ENCODE measurements at regions not wholly inside any gene's neighbourhood (a gene's known extent, or its start where the extent isn't known, plus 50 kb on each side); places are given as distances from the start of the nearest gene placed in this dataset.

- H3K9me3 ChIP-seq (replicated peaks), result 0 out of 2 replicates have a peak, but pooled peaks cover 3% of the 10 kb centered on the region
- DNase-seq (ENCODE audit: low read depth in 1 of 2, low spot score in 2 of 2), result no peak
- H3K27ac ChIP-seq, result no peak overlapping the region
- no peaks in the 10 kb centered on the region for H3K4me1 ChIP-seq (replicated peaks)
- H3K36me3 ChIP-seq, result no peaks in the 10 kb centered on the region
- no peak overlapping the region for H3K4me3 ChIP-seq
- H3K27me3 ChIP-seq (replicated peaks), result no peaks in the 10 kb centered on the region
These were observed 1128.0 kb downstream of the AACS start for GRCh38 chr12:126193190-126193589.

- H3K4me3 ChIP-seq, result no peak overlapping the region
These were observed 1131.0 kb downstream of the AACS start for GRCh38 chr12:126196263-126196662.

GRCh38 chr12:126198516-126198915 is 1133.3 kb downstream of the AACS start:
- Histone ChIP-seq H3K36me3 (no peaks in the 10 kb centered on the region), H3K9me3 (replicated peaks) (no peaks in the 10 kb centered on the region), H3K4me1 (replicated peaks) (no peaks in the 10 kb centered on the region), H3K4me3 (no peak overlapping the region), H3K27ac (no peak overlapping the region), H3K27me3 (replicated peaks) (no peaks in the 10 kb centered on the region)
- DNase-seq (ENCODE audit: low read depth in 1 of 2, low spot score in 2 of 2), result no peak

More at GRCh38 chr12:126196263-126196662, 1131.0 kb downstream of the AACS start:
- 0 out of 2 replicates have a peak, but pooled peaks cover 3% of the 10 kb centered on the region for H3K9me3 ChIP-seq (replicated peaks)
- DNase-seq (ENCODE audit: low read depth in 1 of 2, low spot score in 2 of 2), result no peak
- H3K27ac ChIP-seq, result no peak overlapping the region
- H3K27me3 ChIP-seq (replicated peaks), result no peaks in the 10 kb centered on the region
- no peaks in the 10 kb centered on the region for H3K4me1 ChIP-seq (replicated peaks)
- no peaks in the 10 kb centered on the region for H3K36me3 ChIP-seq

- no peak overlapping the region for H3K27ac ChIP-seq
- no peaks in the 10 kb centered on the region for H3K27me3 ChIP-seq (replicated peaks)
- DNase-seq (ENCODE audit: low read depth in 1 of 2, low spot score in 2 of 2), result no peak
- H3K4me1 ChIP-seq (replicated peaks), result no peaks in the 10 kb centered on the region
- no peaks in the 10 kb centered on the region; the same call in 1 of the 2 replicates for H3K9me3 ChIP-seq (replicated peaks)
- no peak overlapping the region for H3K4me3 ChIP-seq
- H3K36me3 ChIP-seq, result no peaks in the 10 kb centered on the region
These were observed 1133.9 kb downstream of the AACS start for GRCh38 chr12:126198966-126199692.

- Histone ChIP-seq H3K27me3 (replicated peaks) (no peaks in the 10 kb centered on the region), H3K4me3 (no peak overlapping the region), H3K4me1 (replicated peaks) (no peaks in the 10 kb centered on the region), H3K27ac (no peak overlapping the region), H3K9me3 (replicated peaks) (no peaks in the 10 kb centered on the region; the same call in 1 of the 2 replicates), H3K36me3 (no peaks in the 10 kb centered on the region)
- no peak for DNase-seq (ENCODE audit: low read depth in 1 of 2, low spot score in 2 of 2)
These were observed 1136.8 kb downstream of the AACS start for GRCh38 chr12:126201981-126202537.

- no peaks in the 10 kb centered on the region; the same call in 1 of the 2 replicates for H3K9me3 ChIP-seq (replicated peaks)
- no peaks in the 10 kb centered on the region for H3K27me3 ChIP-seq (replicated peaks)
- H3K36me3 ChIP-seq, result no peaks in the 10 kb centered on the region
- H3K4me3 ChIP-seq, result no peak overlapping the region
- no peaks in the 10 kb centered on the region for H3K4me1 ChIP-seq (replicated peaks)
- DNase-seq (ENCODE audit: low read depth in 1 of 2, low spot score in 2 of 2), result no peak
- H3K27ac ChIP-seq, result no peak overlapping the region
These were observed 1139.1 kb downstream of the AACS start for GRCh38 chr12:126204326-126204725.

- Histone ChIP-seq H3K9me3 (replicated peaks) (0 out of 2 replicates have a peak, but pooled peaks cover 3% of the 10 kb centered on the region), H3K36me3 (no peaks in the 10 kb centered on the region)
- no peak for DNase-seq (ENCODE audit: low read depth in 1 of 2, low spot score in 2 of 2)
These were observed 1144.8 kb downstream of the AACS start for GRCh38 chr12:126210026-126210425.

GRCh38 chr12:126210448-126210847 is 1145.2 kb downstream of the AACS start:
- DNase-seq (ENCODE audit: low read depth in 1 of 2, low spot score in 2 of 2), result no peak
- Histone ChIP-seq H3K27ac (no peak overlapping the region), H3K9me3 (replicated peaks) (0 out of 2 replicates have a peak, but pooled peaks cover 3% of the 10 kb centered on the region)

More at GRCh38 chr12:126210026-126210425, 1144.8 kb downstream of the AACS start:
- Histone ChIP-seq H3K27ac (no peak overlapping the region), H3K4me3 (no peak overlapping the region), H3K27me3 (replicated peaks) (no peaks in the 10 kb centered on the region), H3K4me1 (replicated peaks) (no peaks in the 10 kb centered on the region)

GRCh38 chr12:126212824-126213223 is 1147.6 kb downstream of the AACS start:
- Histone ChIP-seq H3K4me3 (no peak overlapping the region), H3K9me3 (replicated peaks) (0 out of 2 replicates have a peak, but pooled peaks cover 3% of the 10 kb centered on the region), H3K4me1 (replicated peaks) (no peaks in the 10 kb centered on the region), H3K27me3 (replicated peaks) (no peaks in the 10 kb centered on the region), H3K36me3 (no peaks in the 10 kb centered on the region), H3K27ac (no peak overlapping the region)
- no peak for DNase-seq (ENCODE audit: low read depth in 1 of 2, low spot score in 2 of 2)

More at GRCh38 chr12:126210448-126210847, 1145.2 kb downstream of the AACS start:
- H3K4me1 ChIP-seq (replicated peaks), result no peaks in the 10 kb centered on the region
- H3K27me3 ChIP-seq (replicated peaks), result no peaks in the 10 kb centered on the region
- H3K36me3 ChIP-seq, result no peaks in the 10 kb centered on the region
- H3K4me3 ChIP-seq, result no peak overlapping the region

GRCh38 chr12:126218697-126219096 is 1153.5 kb downstream of the AACS start:
- H3K27me3 ChIP-seq (replicated peaks), result no peaks in the 10 kb centered on the region
- DNase-seq (ENCODE audit: low read depth in 1 of 2, low spot score in 2 of 2), result no peak
- no peaks in the 10 kb centered on the region for H3K4me1 ChIP-seq (replicated peaks)
- no peak overlapping the region for H3K4me3 ChIP-seq
- H3K9me3 ChIP-seq (replicated peaks), result no peaks in the 10 kb centered on the region; the same call in 1 of the 2 replicates
- no peak overlapping the region for H3K27ac ChIP-seq
- no peaks in the 10 kb centered on the region for H3K36me3 ChIP-seq

- Histone ChIP-seq H3K27me3 (replicated peaks) (no peaks in the 10 kb centered on the region), H3K27ac (no peak overlapping the region), H3K9me3 (replicated peaks) (no peaks in the 10 kb centered on the region; the same call in 1 of the 2 replicates), H3K4me1 (replicated peaks) (no peaks in the 10 kb centered on the region), H3K4me3 (no peak overlapping the region), H3K36me3 (no peaks in the 10 kb centered on the region)
- no peak for DNase-seq (ENCODE audit: low read depth in 1 of 2, low spot score in 2 of 2)
These were observed 1153.9 kb downstream of the AACS start for GRCh38 chr12:126219139-126219538.

GRCh38 chr12:126219654-126220279 is 1154.5 kb downstream of the AACS start:
- no peak overlapping the region for H3K27ac ChIP-seq

GRCh38 chr12:126224032-126224431 is 1158.8 kb downstream of the AACS start:
- Histone ChIP-seq H3K27ac (no peak overlapping the region), H3K4me3 (no peak overlapping the region), H3K9me3 (replicated peaks) (no peaks in the 10 kb centered on the region; the same call in 1 of the 2 replicates), H3K4me1 (replicated peaks) (no peaks in the 10 kb centered on the region), H3K27me3 (replicated peaks) (no peaks in the 10 kb centered on the region), H3K36me3 (no peaks in the 10 kb centered on the region)
- DNase-seq (ENCODE audit: low read depth in 1 of 2, low spot score in 2 of 2), result no peak

More at GRCh38 chr12:126219654-126220279, 1154.5 kb downstream of the AACS start:
- no peak for DNase-seq (ENCODE audit: low read depth in 1 of 2, low spot score in 2 of 2)
- no peaks in the 10 kb centered on the region for H3K27me3 ChIP-seq (replicated peaks)
- no peaks in the 10 kb centered on the region; the same call in 1 of the 2 replicates for H3K9me3 ChIP-seq (replicated peaks)
- H3K4me1 ChIP-seq (replicated peaks), result no peaks in the 10 kb centered on the region
- H3K36me3 ChIP-seq, result no peaks in the 10 kb centered on the region
- H3K4me3 ChIP-seq, result no peak overlapping the region

GRCh38 chr12:126228936-126229335 is 1163.7 kb downstream of the AACS start:
- DNase-seq (ENCODE audit: low read depth in 1 of 2, low spot score in 2 of 2), result no peak
- Histone ChIP-seq H3K4me3 (no peak overlapping the region), H3K27me3 (replicated peaks) (no peaks in the 10 kb centered on the region), H3K9me3 (replicated peaks) (no peaks in the 10 kb centered on the region; the same call in none of the 2 replicates), H3K36me3 (no peaks in the 10 kb centered on the region), H3K27ac (no peak overlapping the region), H3K4me1 (replicated peaks) (no peaks in the 10 kb centered on the region)
